H1 (cell line): ENCODE measurements at regions not wholly inside any gene's neighbourhood (a gene's known extent, or its start where the extent isn't known, plus 50 kb on each side); places are given as distances from the start of the nearest gene placed in this dataset.

Experiments
- CTCF ChIA-PET: fragments of 300-600 bp; sonication (Branson Sonifier 250); formaldehyde crosslinking; loops from one replicate; lab custom pipeline; 2021; ENCODE audit not compliant: partially characterized antibody; lab: Charles Lee
- POLR2A ChIA-PET: fragments of 300-600 bp; sonication (Branson Sonifier 250); formaldehyde crosslinking; loops from one replicate; lab custom pipeline; 2021; ENCODE audit warnings: inconsistent platforms; ENCODE audit not compliant: partially characterized antibody; lab: Charles Lee
- DNase-seq, 2 experiments: peaks; one replicate each; pipeline versions ENCODE4 v3.0.0 to v3.0.0-alpha.2; 2010 to 2022; ENCODE audit warnings: low spot score in 2 of 2, low read depth in 1 of 2, mixed read lengths in 1 of 2
- FAIRE-seq: peaks from 2 replicates; lab custom pipeline; 2011; peaks lifted over from hg19 to GRCh38; lab: Jason Lieb, UNC
- H2AFZ ChIP-seq: 2 replicates; pipeline ENCODE4 v1.8.1; 2012; ENCODE audit warnings: low read length, inconsistent platforms
- H2AK5ac ChIP-seq: 2 replicates; pipeline ENCODE4 v1.6.1; 2013; ENCODE audit warnings: low read depth, low read length
- H2BK120ac ChIP-seq: replicated peaks from 2 replicates; pipeline ENCODE3; 2013; ENCODE audit warnings: low read depth, low read length, inconsistent platforms
- H2BK12ac ChIP-seq: 2 replicates; pipeline ENCODE4 v1.6.1; 2013; ENCODE audit warnings: low read depth, low read length
- H2BK15ac ChIP-seq: 2 replicates; pipeline ENCODE4 v1.6.1; 2013; ENCODE audit warnings: low read length
- H2BK20ac ChIP-seq: 2 replicates; pipeline ENCODE4 v1.6.1; 2013; ENCODE audit warnings: low read length
- H2BK5ac ChIP-seq: 2 replicates; pipeline ENCODE4 v1.6.1; 2013; ENCODE audit warnings: low read depth, low read length
- H3K14ac ChIP-seq: 2 replicates; pipeline ENCODE4 v1.6.1; 2013; ENCODE audit warnings: inconsistent platforms; ENCODE audit not compliant: insufficient read length
- H3K18ac ChIP-seq: 2 replicates; pipeline ENCODE4 v1.6.1; 2013; ENCODE audit warnings: low read length; ENCODE audit errors: extremely low read depth
- H3K23ac ChIP-seq: 2 replicates; pipeline ENCODE4 v1.6.1; 2013; ENCODE audit warnings: inconsistent platforms; ENCODE audit not compliant: insufficient read length
- H3K23me2 ChIP-seq: 2 replicates; pipeline ENCODE4 v1.6.1; 2013; ENCODE audit warnings: low read depth, low read length
- H3K27ac ChIP-seq: 2 replicates; pipeline ENCODE4 v1.6.1; 2011; ENCODE audit warnings: low read depth, low read length, inconsistent platforms
- H3K27me3 ChIP-seq, 4 experiments: replicated peaks in 1 of 4; 1 replicate in 1 of 4; 2 replicates in 3 of 4; pipeline versions ENCODE4 v1.6.1 to v1.8.1; 2011 to 2013; ENCODE audit warnings: low read length in 3 of 4, mild to moderate bottlenecking in 3 of 4, inconsistent platforms in 2 of 4, mixed read lengths in 2 of 4, moderate library complexity in 1 of 4; ENCODE audit not compliant: control insufficient read depth in 3 of 4, insufficient read depth in 3 of 4; ENCODE audit errors: extremely low read depth in 1 of 4
- H3K36me3 ChIP-seq, 4 experiments: 2 replicates each; pipeline versions ENCODE4 v1.6.1 to v1.8.1; 2011 to 2013; ENCODE audit warnings: mild to moderate bottlenecking in 4 of 4, low read length in 3 of 4, moderate library complexity in 2 of 4, control low read depth in 1 of 4, inconsistent platforms in 1 of 4; ENCODE audit not compliant: insufficient read depth in 4 of 4, control insufficient read depth in 2 of 4
- H3K4ac ChIP-seq: replicated peaks from 2 replicates; pipeline ENCODE3; 2013; ENCODE audit warnings: low read length, low read depth, mixed read lengths, inconsistent platforms; ENCODE audit not compliant: insufficient read length
- H3K4me1 ChIP-seq, 4 experiments: replicated peaks in 1 of 4; 1 replicate in 1 of 4; 2 replicates in 3 of 4; pipeline versions ENCODE4 v1.6.1 to v1.8.1; 2011 to 2013; ENCODE audit warnings: low read length in 3 of 4, inconsistent platforms in 2 of 4, mixed read lengths in 1 of 4; ENCODE audit not compliant: insufficient read depth in 4 of 4, control insufficient read depth in 3 of 4
- H3K4me2 ChIP-seq, 2 experiments: 2 replicates each; pipeline versions ENCODE4 v1.6.1 to v1.8.1; 2011 to 2013; ENCODE audit warnings: low read depth in 2 of 2, low read length in 2 of 2, control low read depth in 1 of 2, inconsistent platforms in 1 of 2, mild to moderate bottlenecking in 1 of 2; ENCODE audit not compliant: insufficient read depth in 1 of 2
- H3K4me3 ChIP-seq, 4 experiments: fragments of 200-600, 300-600 bp in 1 of 4; sonication (generic), shearing (Covaris generic), sonication (Bioruptor Twin) in 1 of 4; 2 replicates each; pipeline versions ENCODE4 v1.5.1 to v1.8.1; 2011 to 2016; ENCODE audit warnings: low read length in 4 of 4, low read depth in 3 of 4, control low read depth in 2 of 4, inconsistent platforms in 2 of 4, mild to moderate bottlenecking in 2 of 4, mixed read lengths in 1 of 4, moderate library complexity in 1 of 4; ENCODE audit not compliant: insufficient read depth in 2 of 4; ENCODE audit errors: extremely low read depth in 1 of 4
- H3K56ac ChIP-seq: replicated peaks from 2 replicates; pipeline ENCODE3; 2013; ENCODE audit warnings: low read depth, mild to moderate bottlenecking, mixed read lengths, low read length, inconsistent platforms; ENCODE audit not compliant: insufficient read length
- H3K79me1 ChIP-seq: 2 replicates; pipeline ENCODE4 v1.6.1; 2013; ENCODE audit warnings: low read depth, low read length, control low read depth
- H3K79me2 ChIP-seq, 2 experiments: 2 replicates each; pipeline versions ENCODE4 v1.6.1 to v1.8.1; 2012 to 2013; ENCODE audit warnings: low read length in 2 of 2, mild to moderate bottlenecking in 2 of 2, inconsistent platforms in 1 of 2; ENCODE audit not compliant: insufficient read depth in 2 of 2, control insufficient read depth in 1 of 2
- H3K9ac ChIP-seq, 4 experiments: replicated peaks in 1 of 4; 1 replicate in 1 of 4; 2 replicates in 3 of 4; pipeline versions ENCODE4 v1.6.1 to v1.8.1; 2011 to 2013; ENCODE audit warnings: low read depth in 3 of 4, low read length in 3 of 4, control low read depth in 2 of 4, mild to moderate bottlenecking in 2 of 4, moderate library complexity in 2 of 4, inconsistent platforms in 1 of 4; ENCODE audit errors: extremely low read depth in 1 of 4
- H3K9me3 ChIP-seq, 2 experiments: 2 replicates each; pipeline versions ENCODE4 v1.6.1 to v1.8.1; 2012 to 2013; ENCODE audit warnings: mild to moderate bottlenecking in 2 of 2, moderate library complexity in 2 of 2, control low read depth in 1 of 2, inconsistent platforms in 1 of 2, low read depth in 1 of 2, low read length in 1 of 2, mixed read lengths in 1 of 2; ENCODE audit not compliant: insufficient read depth in 2 of 2
- H4K20me1 ChIP-seq, 2 experiments: replicated peaks in 1 of 2; 2 replicates each; pipeline versions ENCODE3 to v1.8.1; 2011 to 2013; ENCODE audit warnings: inconsistent platforms in 2 of 2, low read length in 2 of 2, mild to moderate bottlenecking in 1 of 2; ENCODE audit not compliant: insufficient read depth in 2 of 2, control insufficient read depth in 1 of 2
- H4K5ac ChIP-seq: 2 replicates; pipeline ENCODE4 v1.6.1; 2013; ENCODE audit warnings: low read length, low read depth, mixed read lengths, inconsistent platforms; ENCODE audit not compliant: insufficient read length
- H4K8ac ChIP-seq: 2 replicates; pipeline ENCODE4 v1.8.0; 2013; ENCODE audit warnings: mild to moderate bottlenecking, moderate library complexity, low read length, inconsistent platforms; ENCODE audit not compliant: insufficient read depth; ENCODE audit errors: extremely low read depth
- H4K91ac ChIP-seq: replicated peaks from 2 replicates; pipeline ENCODE3; 2013; ENCODE audit warnings: low read length, mixed read lengths, inconsistent platforms; ENCODE audit not compliant: insufficient read length
- CBX5 ChIP-seq: fragments of 300-800, 300-1000 bp; sonication (generic); IDR thresholded peaks from 2 replicates; pipeline ENCODE4 v1.7.1; 2016; ENCODE audit warnings: antibody characterized with exemption, low read length, low read depth
- CBX8 ChIP-seq: fragments of 300-800, 300-1000 bp; sonication (generic); IDR thresholded peaks from 2 replicates; pipeline ENCODE4 v1.7.1; 2016; ENCODE audit warnings: low read depth, low read length, borderline replicate concordance
- CEBPB ChIP-seq: IDR thresholded peaks from 2 replicates; pipeline ENCODE4 v1.6.1; 2012; ENCODE audit warnings: low read depth, low read length
- FOSL1 ChIP-seq: IDR thresholded peaks from 2 replicates; pipeline ENCODE4 v1.6.1; 2011; ENCODE audit warnings: mild to moderate bottlenecking, low read depth, low read length, moderate library complexity; ENCODE audit not compliant: insufficient read depth
- GABPA ChIP-seq: IDR thresholded peaks from 2 replicates; pipeline ENCODE4 v1.6.1; 2011; ENCODE audit warnings: mild to moderate bottlenecking, low read length, moderate library complexity, borderline replicate concordance; ENCODE audit not compliant: insufficient read depth
- JUN ChIP-seq: IDR thresholded peaks from 2 replicates; pipeline ENCODE4 v1.6.1; 2011; ENCODE audit warnings: low read depth, mild to moderate bottlenecking, improper control_type of control experiment, low read length
- JUND ChIP-seq: IDR thresholded peaks from 2 replicates; pipeline ENCODE4 v1.6.1; 2011; ENCODE audit warnings: mild to moderate bottlenecking, improper control_type of control experiment, low read length
- NRF1 ChIP-seq: IDR thresholded peaks from 2 replicates; pipeline ENCODE4 v1.6.1; 2011; ENCODE audit warnings: mild to moderate bottlenecking, low read depth, low read length, improper control_type of control experiment
- TAF7 ChIP-seq: optimal IDR thresholded peaks from 2 replicates; pipeline ENCODE3; 2011; ENCODE audit warnings: low read depth, mild to moderate bottlenecking, inconsistent platforms, low read length, moderate library complexity, borderline replicate concordance
- TCF12 ChIP-seq: IDR thresholded peaks from 2 replicates; pipeline ENCODE4 v1.6.1; 2011; ENCODE audit warnings: low read depth, mild to moderate bottlenecking, low read length
- WGBS, 2 experiments: shearing (Covaris generic) in 1 of 2; methylation state at CpG; one replicate each; pipeline versions ENCODE4 v1.1.6 to v1.1.7; 2013 to 2015; ENCODE audit warnings: low lambda C conversion rate in 2 of 2, mixed read lengths in 2 of 2, inconsistent platforms in 1 of 2, low coverage in 1 of 2, missing lambda C conversion rate in 1 of 2; ENCODE audit not compliant: insufficient replicate concordance in 2 of 2, insufficient coverage in 1 of 2, insufficient read length in 1 of 2; ENCODE audit errors: extremely low coverage in 1 of 2, missing lambda C conversion rate in 1 of 2; 5-methylcytosine and 5-hydroxymethylcytosine counted together

DNA sequence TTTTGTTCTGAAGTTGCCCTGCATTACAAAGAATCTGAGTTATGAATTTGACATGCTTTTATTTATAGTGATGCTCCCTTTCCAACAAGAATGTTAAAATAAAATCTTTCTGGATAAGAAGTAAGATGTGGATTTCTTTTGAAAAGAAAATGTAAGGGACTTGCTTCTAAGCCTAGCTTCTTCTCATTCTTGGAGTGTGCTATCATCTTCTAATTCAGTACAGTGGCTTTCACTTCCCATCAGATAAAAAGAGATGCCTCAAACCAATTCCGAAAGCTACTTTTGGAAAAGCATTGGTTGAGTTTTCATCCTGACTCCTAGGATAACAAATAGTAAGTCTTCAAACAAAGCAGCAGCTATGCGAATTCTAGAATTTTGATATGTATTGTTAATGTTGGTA, 197.0 kb upstream of the ZPLD1 start:
- Histone ChIP-seq H4K20me1 (no peaks in the 10 kb centered on the region), H2AK5ac (no peak overlapping the region), H3K79me1 (no peaks in the 10 kb centered on the region), H4K5ac (no peak overlapping the region), H2BK5ac (no peak overlapping the region), H3K9ac (no peak overlapping the region), H2BK15ac (no peak overlapping the region), H2BK120ac (no peak overlapping the region), H3K4me2 (no peak overlapping the region), H3K79me2 (no peaks in the 10 kb centered on the region), H3K27ac (no peak overlapping the region), H3K4me3 (no peak overlapping the region), H3K9me3 (no peaks in the 10 kb centered on the region), H3K27me3 (no peaks in the 10 kb centered on the region), H3K23ac (no peak overlapping the region), H2BK12ac (no peak overlapping the region), H4K8ac (no peak overlapping the region)
- 88% methylated on average over 2 of the region's 2 CpGs; no CpG with 5 or more reads in 1 of the 2 experiments for WGBS, 2 experiments
- TF ChIP-seq TAF7 (no peak), GABPA (no peak), CBX8 (no peak), CBX5 (no peak), NRF1 (no peak), CEBPB (no peak), TCF12 (no peak), JUND (no peak), JUN (no peak), FOSL1 (no peak)
- TF ChIP-seq, all 59 proteins: peak for 0
- ChIA-PET POLR2A (no interaction called here), CTCF (interaction anchor here (0.8 to 6.6 kb wide), 6 partner anchors 9 to 435 kb away, joined by 3 to 66 read pairs (median 15); no protein-coding TSS in a partner anchor)
- no peak overlapping the region for H3K14ac ChIP-seq
- peak; percentile 28 for FAIRE-seq
- no peaks in the 10 kb centered on the region for H3K36me3 ChIP-seq
- no peak overlapping the region for H3K4ac ChIP-seq
- H3K18ac ChIP-seq: no peak overlapping the region
- H3K4me1 ChIP-seq: peaks cover 2 to 9% (median 8%) of the 10 kb centered on the region in 4 experiments; a peak in 4 of 7 replicates
- no peak for DNase-seq
- no peak overlapping the region for H2BK20ac ChIP-seq
- H3K56ac ChIP-seq: no peak overlapping the region
- H2AFZ ChIP-seq: no peak overlapping the region
- H3K23me2 ChIP-seq: no peaks in the 10 kb centered on the region; the same call in 1 of the 2 replicates
- H4K91ac ChIP-seq: no peak overlapping the region
